H1 (cell line): ENCODE measurements at regions not wholly inside any gene's neighbourhood (a gene's known extent, or its start where the extent isn't known, plus 50 kb on each side); places are given as distances from the start of the nearest gene placed in this dataset.

Experiments
- CTCF ChIA-PET: fragments of 300-600 bp; sonication (Branson Sonifier 250); formaldehyde crosslinking; loops from one replicate; lab custom pipeline; 2021; ENCODE audit not compliant: partially characterized antibody; lab: Charles Lee
- POLR2A ChIA-PET: fragments of 300-600 bp; sonication (Branson Sonifier 250); formaldehyde crosslinking; loops from one replicate; lab custom pipeline; 2021; ENCODE audit warnings: inconsistent platforms; ENCODE audit not compliant: partially characterized antibody; lab: Charles Lee
- DNase-seq, 2 experiments: peaks; one replicate each; pipeline versions ENCODE4 v3.0.0 to v3.0.0-alpha.2; 2010 to 2022; ENCODE audit warnings: low spot score in 2 of 2, low read depth in 1 of 2, mixed read lengths in 1 of 2
- FAIRE-seq: peaks from 2 replicates; lab custom pipeline; 2011; peaks lifted over from hg19 to GRCh38; lab: Jason Lieb, UNC
- H2AFZ ChIP-seq: 2 replicates; pipeline ENCODE4 v1.8.1; 2012; ENCODE audit warnings: low read length, inconsistent platforms
- H2AK5ac ChIP-seq: 2 replicates; pipeline ENCODE4 v1.6.1; 2013; ENCODE audit warnings: low read depth, low read length
- H2BK120ac ChIP-seq: replicated peaks from 2 replicates; pipeline ENCODE3; 2013; ENCODE audit warnings: low read depth, low read length, inconsistent platforms
- H2BK12ac ChIP-seq: 2 replicates; pipeline ENCODE4 v1.6.1; 2013; ENCODE audit warnings: low read depth, low read length
- H2BK15ac ChIP-seq: 2 replicates; pipeline ENCODE4 v1.6.1; 2013; ENCODE audit warnings: low read length
- H2BK20ac ChIP-seq: 2 replicates; pipeline ENCODE4 v1.6.1; 2013; ENCODE audit warnings: low read length
- H2BK5ac ChIP-seq: 2 replicates; pipeline ENCODE4 v1.6.1; 2013; ENCODE audit warnings: low read depth, low read length
- H3K14ac ChIP-seq: 2 replicates; pipeline ENCODE4 v1.6.1; 2013; ENCODE audit warnings: inconsistent platforms; ENCODE audit not compliant: insufficient read length
- H3K18ac ChIP-seq: 2 replicates; pipeline ENCODE4 v1.6.1; 2013; ENCODE audit warnings: low read length; ENCODE audit errors: extremely low read depth
- H3K23ac ChIP-seq: 2 replicates; pipeline ENCODE4 v1.6.1; 2013; ENCODE audit warnings: inconsistent platforms; ENCODE audit not compliant: insufficient read length
- H3K23me2 ChIP-seq: 2 replicates; pipeline ENCODE4 v1.6.1; 2013; ENCODE audit warnings: low read depth, low read length
- H3K27ac ChIP-seq: 2 replicates; pipeline ENCODE4 v1.6.1; 2011; ENCODE audit warnings: low read depth, low read length, inconsistent platforms
- H3K27me3 ChIP-seq, 4 experiments: replicated peaks in 1 of 4; 1 replicate in 1 of 4; 2 replicates in 3 of 4; pipeline versions ENCODE4 v1.6.1 to v1.8.1; 2011 to 2013; ENCODE audit warnings: low read length in 3 of 4, mild to moderate bottlenecking in 3 of 4, inconsistent platforms in 2 of 4, mixed read lengths in 2 of 4, moderate library complexity in 1 of 4; ENCODE audit not compliant: control insufficient read depth in 3 of 4, insufficient read depth in 3 of 4; ENCODE audit errors: extremely low read depth in 1 of 4
- H3K36me3 ChIP-seq, 4 experiments: 2 replicates each; pipeline versions ENCODE4 v1.6.1 to v1.8.1; 2011 to 2013; ENCODE audit warnings: mild to moderate bottlenecking in 4 of 4, low read length in 3 of 4, moderate library complexity in 2 of 4, control low read depth in 1 of 4, inconsistent platforms in 1 of 4; ENCODE audit not compliant: insufficient read depth in 4 of 4, control insufficient read depth in 2 of 4
- H3K4ac ChIP-seq: replicated peaks from 2 replicates; pipeline ENCODE3; 2013; ENCODE audit warnings: low read length, low read depth, mixed read lengths, inconsistent platforms; ENCODE audit not compliant: insufficient read length
- H3K4me1 ChIP-seq, 4 experiments: replicated peaks in 1 of 4; 1 replicate in 1 of 4; 2 replicates in 3 of 4; pipeline versions ENCODE4 v1.6.1 to v1.8.1; 2011 to 2013; ENCODE audit warnings: low read length in 3 of 4, inconsistent platforms in 2 of 4, mixed read lengths in 1 of 4; ENCODE audit not compliant: insufficient read depth in 4 of 4, control insufficient read depth in 3 of 4
- H3K4me2 ChIP-seq, 2 experiments: 2 replicates each; pipeline versions ENCODE4 v1.6.1 to v1.8.1; 2011 to 2013; ENCODE audit warnings: low read depth in 2 of 2, low read length in 2 of 2, control low read depth in 1 of 2, inconsistent platforms in 1 of 2, mild to moderate bottlenecking in 1 of 2; ENCODE audit not compliant: insufficient read depth in 1 of 2
- H3K4me3 ChIP-seq, 4 experiments: fragments of 200-600, 300-600 bp in 1 of 4; sonication (generic), shearing (Covaris generic), sonication (Bioruptor Twin) in 1 of 4; 2 replicates each; pipeline versions ENCODE4 v1.5.1 to v1.8.1; 2011 to 2016; ENCODE audit warnings: low read length in 4 of 4, low read depth in 3 of 4, control low read depth in 2 of 4, inconsistent platforms in 2 of 4, mild to moderate bottlenecking in 2 of 4, mixed read lengths in 1 of 4, moderate library complexity in 1 of 4; ENCODE audit not compliant: insufficient read depth in 2 of 4; ENCODE audit errors: extremely low read depth in 1 of 4
- H3K56ac ChIP-seq: replicated peaks from 2 replicates; pipeline ENCODE3; 2013; ENCODE audit warnings: low read depth, mild to moderate bottlenecking, mixed read lengths, low read length, inconsistent platforms; ENCODE audit not compliant: insufficient read length
- H3K79me1 ChIP-seq: 2 replicates; pipeline ENCODE4 v1.6.1; 2013; ENCODE audit warnings: low read depth, low read length, control low read depth
- H3K79me2 ChIP-seq, 2 experiments: 2 replicates each; pipeline versions ENCODE4 v1.6.1 to v1.8.1; 2012 to 2013; ENCODE audit warnings: low read length in 2 of 2, mild to moderate bottlenecking in 2 of 2, inconsistent platforms in 1 of 2; ENCODE audit not compliant: insufficient read depth in 2 of 2, control insufficient read depth in 1 of 2
- H3K9ac ChIP-seq, 4 experiments: replicated peaks in 1 of 4; 1 replicate in 1 of 4; 2 replicates in 3 of 4; pipeline versions ENCODE4 v1.6.1 to v1.8.1; 2011 to 2013; ENCODE audit warnings: low read depth in 3 of 4, low read length in 3 of 4, control low read depth in 2 of 4, mild to moderate bottlenecking in 2 of 4, moderate library complexity in 2 of 4, inconsistent platforms in 1 of 4; ENCODE audit errors: extremely low read depth in 1 of 4
- H3K9me3 ChIP-seq, 2 experiments: 2 replicates each; pipeline versions ENCODE4 v1.6.1 to v1.8.1; 2012 to 2013; ENCODE audit warnings: mild to moderate bottlenecking in 2 of 2, moderate library complexity in 2 of 2, control low read depth in 1 of 2, inconsistent platforms in 1 of 2, low read depth in 1 of 2, low read length in 1 of 2, mixed read lengths in 1 of 2; ENCODE audit not compliant: insufficient read depth in 2 of 2
- H4K20me1 ChIP-seq, 2 experiments: replicated peaks in 1 of 2; 2 replicates each; pipeline versions ENCODE3 to v1.8.1; 2011 to 2013; ENCODE audit warnings: inconsistent platforms in 2 of 2, low read length in 2 of 2, mild to moderate bottlenecking in 1 of 2; ENCODE audit not compliant: insufficient read depth in 2 of 2, control insufficient read depth in 1 of 2
- H4K5ac ChIP-seq: 2 replicates; pipeline ENCODE4 v1.6.1; 2013; ENCODE audit warnings: low read length, low read depth, mixed read lengths, inconsistent platforms; ENCODE audit not compliant: insufficient read length
- H4K8ac ChIP-seq: 2 replicates; pipeline ENCODE4 v1.8.0; 2013; ENCODE audit warnings: mild to moderate bottlenecking, moderate library complexity, low read length, inconsistent platforms; ENCODE audit not compliant: insufficient read depth; ENCODE audit errors: extremely low read depth
- H4K91ac ChIP-seq: replicated peaks from 2 replicates; pipeline ENCODE3; 2013; ENCODE audit warnings: low read length, mixed read lengths, inconsistent platforms; ENCODE audit not compliant: insufficient read length
- BRCA1 ChIP-seq: IDR thresholded peaks from 2 replicates; pipeline ENCODE4 v1.6.1; 2012; ENCODE audit warnings: low read depth, low read length, improper control_type of control experiment
- TAF7 ChIP-seq: optimal IDR thresholded peaks from 2 replicates; pipeline ENCODE3; 2011; ENCODE audit warnings: low read depth, mild to moderate bottlenecking, inconsistent platforms, low read length, moderate library complexity, borderline replicate concordance
- WGBS, 2 experiments: shearing (Covaris generic) in 1 of 2; methylation state at CpG; one replicate each; pipeline versions ENCODE4 v1.1.6 to v1.1.7; 2013 to 2015; ENCODE audit warnings: low lambda C conversion rate in 2 of 2, mixed read lengths in 2 of 2, inconsistent platforms in 1 of 2, low coverage in 1 of 2, missing lambda C conversion rate in 1 of 2; ENCODE audit not compliant: insufficient replicate concordance in 2 of 2, insufficient coverage in 1 of 2, insufficient read length in 1 of 2; ENCODE audit errors: extremely low coverage in 1 of 2, missing lambda C conversion rate in 1 of 2; 5-methylcytosine and 5-hydroxymethylcytosine counted together

DNA sequence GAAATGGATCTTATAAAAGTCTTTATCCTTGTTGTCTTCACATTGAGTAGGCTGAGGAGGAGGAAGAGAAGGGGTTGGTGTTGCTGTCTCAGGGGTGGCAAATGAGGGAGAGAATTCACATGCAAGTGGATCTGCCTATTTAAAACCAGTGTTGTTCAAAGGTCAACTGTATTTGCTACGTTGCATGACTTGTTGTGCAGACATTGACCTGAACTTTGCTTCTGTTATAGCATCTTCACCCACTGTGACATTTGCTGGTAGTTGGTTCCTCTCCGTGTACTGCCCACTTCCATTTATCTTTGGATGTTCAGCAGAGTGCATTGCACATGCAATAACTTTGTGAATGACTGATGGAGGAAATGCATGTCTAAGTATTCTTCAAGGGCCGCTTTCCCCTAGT lies 228.6 kb upstream of the DPP10 start:
- H3K23ac ChIP-seq = no peak overlapping the region
- H4K8ac ChIP-seq = no peak overlapping the region
- DNase-seq = no peak
- H3K4me1 ChIP-seq = peaks cover 0 to 3% (median 1%) of the 10 kb centered on the region in 4 experiments; a peak in 3 of 7 replicates
- no peak overlapping the region for H2BK12ac ChIP-seq
- H2BK20ac ChIP-seq = no peak overlapping the region
- no peak overlapping the region for H3K18ac ChIP-seq
- H3K4ac ChIP-seq = no peak overlapping the region
- H2BK120ac ChIP-seq = no peak overlapping the region
- H4K20me1 ChIP-seq = no peaks in the 10 kb centered on the region
- FAIRE-seq = no peak
- no peak overlapping the region for H3K14ac ChIP-seq
- H3K4me3 ChIP-seq = no peak overlapping the region
- POLR2A ChIA-PET = no interaction called here
- no peaks in the 10 kb centered on the region for H3K79me2 ChIP-seq
- no peaks in the 10 kb centered on the region; a peak in 1 of 4 replicates for H3K9me3 ChIP-seq
- H3K56ac ChIP-seq = no peak overlapping the region
- no peaks in the 10 kb centered on the region for H3K27me3 ChIP-seq
- no peak overlapping the region for H4K5ac ChIP-seq
- H2AFZ ChIP-seq = no peak overlapping the region
- TF ChIP-seq BRCA1 (no peak), TAF7 (no peak)
- H2BK5ac ChIP-seq = no peak overlapping the region
- no peak overlapping the region for H3K4me2 ChIP-seq
- no peaks in the 10 kb centered on the region for H3K79me1 ChIP-seq
- no peak overlapping the region for H4K91ac ChIP-seq
- 90% methylated on average over 3 of the region's 3 CpGs; no CpG with 5 or more reads in 1 of the 2 experiments for WGBS, 2 experiments
- no peak overlapping the region for H2AK5ac ChIP-seq
- no peak overlapping the region for H3K9ac ChIP-seq
- H2BK15ac ChIP-seq = no peak overlapping the region
- no peak overlapping the region for H3K27ac ChIP-seq
- CTCF ChIA-PET = no interaction called here
- no peaks in the 10 kb centered on the region for H3K23me2 ChIP-seq
- H3K36me3 ChIP-seq = no peaks in the 10 kb centered on the region
